ENCODE measurements at regions not wholly inside any gene's neighbourhood (a gene's known extent, or its start where the extent isn't known, plus 50 kb on each side); places are given as distances from the start of the nearest gene placed in this dataset.

- no peak overlapping the region for H3K27ac Mint-ChIP-seq
Measured at GRCh38 chr10:83932245-83932644, 207.1 kb upstream of the GHITM start.

GRCh38 chr10:83934062-83934461 lies 205.2 kb upstream of the GHITM start:
- peaks cover 5 to 8% (median 6%) of the 10 kb centered on the region in 3 donors for H3K27me3 Mint-ChIP-seq (ENCODE audit: low read depth in 3 of 3)
- Histone ChIP-seq H3K4me3 (replicated peaks in 1 of 3; ENCODE audit: low read depth in 2 of 3, low read length in 3 of 3) (no peak overlapping the region), H3K36me3 (replicated peaks in 1 of 2; ENCODE audit: control insufficient read depth in 1 of 2, insufficient read depth in 2 of 2, low read length in 2 of 2) (no peaks in the 10 kb centered on the region), H3K9ac (ENCODE audit: insufficient read depth, low read length, poor library complexity, severe bottlenecking) (no peak overlapping the region), H3K9me3 (replicated peaks in 1 of 2; ENCODE audit: control insufficient read depth in 1 of 2, insufficient read depth in 1 of 2, low read length in 2 of 2) (no peaks in the 10 kb centered on the region), H3K4me1 (ENCODE audit: control insufficient read depth in 1 of 2, insufficient read depth in 2 of 2, low read length in 2 of 2) (no peaks in the 10 kb centered on the region), H4K20me1 (ENCODE audit: insufficient read depth, low read length) (no peaks in the 10 kb centered on the region), H3K4me2 (replicated peaks; ENCODE audit: extremely low read depth, low read length, poor library complexity, severe bottlenecking) (no peak overlapping the region), H3K27ac (ENCODE audit: low read depth in 1 of 2, low read length in 2 of 2) (no peak overlapping the region), H2AFZ (ENCODE audit: insufficient read depth, low read depth, low read length, poor library complexity, severe bottlenecking) (no peak overlapping the region), H3K27me3 (ENCODE audit: control insufficient read depth in 2 of 2, insufficient read depth in 2 of 2, low read length in 2 of 2) (no peaks in the 10 kb centered on the region), H3K79me2 (ENCODE audit: insufficient read depth, low read length) (no peaks in the 10 kb centered on the region)
- no peak overlapping the region for H3K4me3 Mint-ChIP-seq
- no peaks in the 10 kb centered on the region for H3K4me1 Mint-ChIP-seq
- no peaks in the 10 kb centered on the region for H3K36me3 Mint-ChIP-seq
- no peak for TF ChIP-seq CTCF (IDR thresholded peaks at IDR 0.05)
- DNase-seq, result no peak
- no peak overlapping the region for H3K27ac Mint-ChIP-seq
- intact Hi-C loops (cut with micrococcal nuclease), result no loop called here
- WGBS (ENCODE audit: insufficient coverage), result 100% methylated on average over 2 of the region's 3 CpGs
- peaks cover 0 to 4% (median 0%) of the 10 kb centered on the region in 7 donors for H3K9me3 Mint-ChIP-seq

More at GRCh38 chr10:83932245-83932644, 207.1 kb upstream of the GHITM start:
- Histone ChIP-seq H3K9ac (ENCODE audit: insufficient read depth, low read length, poor library complexity, severe bottlenecking) (no peak overlapping the region), H2AFZ (ENCODE audit: insufficient read depth, low read depth, low read length, poor library complexity, severe bottlenecking) (no peak overlapping the region), H4K20me1 (ENCODE audit: insufficient read depth, low read length) (no peaks in the 10 kb centered on the region), H3K4me2 (replicated peaks; ENCODE audit: extremely low read depth, low read length, poor library complexity, severe bottlenecking) (no peak overlapping the region), H3K4me1 (ENCODE audit: control insufficient read depth in 1 of 2, insufficient read depth in 2 of 2, low read length in 2 of 2) (no peaks in the 10 kb centered on the region), H3K79me2 (ENCODE audit: insufficient read depth, low read length) (no peaks in the 10 kb centered on the region), H3K27ac (ENCODE audit: low read depth in 1 of 2, low read length in 2 of 2) (no peak overlapping the region), H3K9me3 (replicated peaks in 1 of 2; ENCODE audit: control insufficient read depth in 1 of 2, insufficient read depth in 1 of 2, low read length in 2 of 2) (no peaks in the 10 kb centered on the region), H3K27me3 (ENCODE audit: control insufficient read depth in 2 of 2, insufficient read depth in 2 of 2, low read length in 2 of 2) (no peaks in the 10 kb centered on the region), H3K4me3 (replicated peaks in 1 of 3; ENCODE audit: low read depth in 2 of 3, low read length in 3 of 3) (no peak overlapping the region), H3K36me3 (replicated peaks in 1 of 2; ENCODE audit: control insufficient read depth in 1 of 2, insufficient read depth in 2 of 2, low read length in 2 of 2) (no peaks in the 10 kb centered on the region)
- peaks cover 0 to 7% (median 0%) of the 10 kb centered on the region in 3 donors for H3K27me3 Mint-ChIP-seq (ENCODE audit: low read depth in 3 of 3)
- H3K9me3 Mint-ChIP-seq, result peaks cover 0 to 4% (median 0%) of the 10 kb centered on the region in 7 donors
- 100% methylated on average over 1 of the region's 2 CpGs for WGBS (ENCODE audit: insufficient coverage)
- intact Hi-C loops (cut with micrococcal nuclease), result no loop called here
- no peaks in the 10 kb centered on the region for H3K4me1 Mint-ChIP-seq
- TF ChIP-seq CTCF (IDR thresholded peaks at IDR 0.05), result no peak
- H3K4me3 Mint-ChIP-seq, result no peak overlapping the region
- H3K36me3 Mint-ChIP-seq, result no peaks in the 10 kb centered on the region
- DNase-seq, result no peak

Measured in CD14-positive monocyte (primary cell).